ENCODE measurements at regions not wholly inside any gene's neighbourhood (a gene's known extent, or its start where the extent isn't known, plus 50 kb on each side); places are given as distances from the start of the nearest gene placed in this dataset.

- TF ChIP-seq GATA2 (IDR thresholded peaks at IDR 0.05; ENCODE audit: low read depth, low read length) (no peak), GATA3 (IDR thresholded peaks at IDR 0.05; ENCODE audit: low read depth, low read length) (no peak)
Measured at GRCh38 chr5:163135849-163136248, 301.5 kb upstream of the CCNG1 start.

All from SH-SY5Y (cell line).